NB4 (cell line): ENCODE measurements at regions not wholly inside any gene's neighbourhood (a gene's known extent, or its start where the extent isn't known, plus 50 kb on each side); places are given as distances from the start of the nearest gene placed in this dataset.

Experiments
- DNase-seq: peaks from one replicate; pipeline ENCODE4 v3.0.0; 2010; ENCODE audit warnings: low read depth
- H3K4me3 ChIP-seq: one replicate; pipeline ENCODE4 v1.5.1; 2011; ENCODE audit warnings: mild to moderate bottlenecking, low read depth, low read length, moderate library complexity
- MYC ChIP-seq: IDR thresholded peaks from 2 replicates; pipeline ENCODE4 v1.6.1; 2011; ENCODE audit warnings: low read depth, low read length
- POLR2A ChIP-seq: IDR thresholded peaks from 2 replicates; pipeline ENCODE4 v1.6.1; 2011; ENCODE audit warnings: mild to moderate bottlenecking; ENCODE audit not compliant: insufficient read length; ENCODE audit errors: extremely low read depth
- TF ChIP-seq, protein P1 (sequence below): IDR thresholded peaks from 2 replicates; pipeline ENCODE4 v1.6.1; 2011; ENCODE audit warnings: low read depth, low read length
- TF ChIP-seq, protein P2 (sequence below): IDR thresholded peaks from one replicate; pipeline ENCODE4 v1.5.1; 2012; ENCODE audit warnings: low read depth, low read length

DNA sequence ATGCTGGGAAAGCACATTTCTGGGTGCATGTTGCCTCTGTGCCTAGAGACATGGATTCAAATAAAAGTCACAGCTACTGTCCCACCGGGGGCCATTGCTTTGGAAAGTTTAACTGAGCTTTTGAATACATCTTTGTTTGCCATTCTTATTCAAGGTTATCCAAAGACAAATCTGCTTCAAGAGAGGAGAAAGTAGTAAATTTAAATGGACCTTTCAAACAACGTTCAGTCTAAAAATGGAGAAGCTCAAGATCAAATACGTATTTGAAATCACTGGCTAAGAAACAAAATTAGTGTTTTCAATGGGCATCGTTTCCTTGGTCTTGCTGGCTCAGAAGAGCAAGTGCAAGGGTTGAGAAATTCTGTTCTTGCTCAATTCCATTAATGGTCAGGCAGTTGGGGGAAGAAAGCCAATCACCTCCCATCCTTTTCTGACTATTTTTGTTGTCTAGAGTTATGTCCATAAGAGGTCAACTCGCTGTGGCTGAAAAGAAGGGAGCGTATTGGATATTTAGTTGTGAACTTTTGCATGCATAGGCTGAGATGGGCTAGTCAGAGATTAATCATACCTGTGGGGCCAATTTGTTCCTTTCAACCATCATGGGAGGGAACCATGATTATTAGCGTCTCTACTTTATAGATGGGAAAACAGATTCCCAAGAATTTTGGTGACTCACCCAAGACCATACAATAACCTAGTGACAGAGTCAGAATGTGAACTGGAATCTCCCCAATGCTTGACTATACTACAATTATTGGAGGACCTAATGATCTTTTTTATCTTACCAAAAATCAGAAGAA, 276.2 kb upstream of the TNC start:
- DNase-seq = no peak
- H3K4me3 ChIP-seq = no peak overlapping the region
- TF ChIP-seq POLR2A = no peak
- TF ChIP-seq, protein P1, sequence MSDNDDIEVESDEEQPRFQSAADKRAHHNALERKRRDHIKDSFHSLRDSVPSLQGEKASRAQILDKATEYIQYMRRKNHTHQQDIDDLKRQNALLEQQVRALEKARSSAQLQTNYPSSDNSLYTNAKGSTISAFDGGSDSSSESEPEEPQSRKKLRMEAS = no peak
- TF ChIP-seq, protein P2, sequence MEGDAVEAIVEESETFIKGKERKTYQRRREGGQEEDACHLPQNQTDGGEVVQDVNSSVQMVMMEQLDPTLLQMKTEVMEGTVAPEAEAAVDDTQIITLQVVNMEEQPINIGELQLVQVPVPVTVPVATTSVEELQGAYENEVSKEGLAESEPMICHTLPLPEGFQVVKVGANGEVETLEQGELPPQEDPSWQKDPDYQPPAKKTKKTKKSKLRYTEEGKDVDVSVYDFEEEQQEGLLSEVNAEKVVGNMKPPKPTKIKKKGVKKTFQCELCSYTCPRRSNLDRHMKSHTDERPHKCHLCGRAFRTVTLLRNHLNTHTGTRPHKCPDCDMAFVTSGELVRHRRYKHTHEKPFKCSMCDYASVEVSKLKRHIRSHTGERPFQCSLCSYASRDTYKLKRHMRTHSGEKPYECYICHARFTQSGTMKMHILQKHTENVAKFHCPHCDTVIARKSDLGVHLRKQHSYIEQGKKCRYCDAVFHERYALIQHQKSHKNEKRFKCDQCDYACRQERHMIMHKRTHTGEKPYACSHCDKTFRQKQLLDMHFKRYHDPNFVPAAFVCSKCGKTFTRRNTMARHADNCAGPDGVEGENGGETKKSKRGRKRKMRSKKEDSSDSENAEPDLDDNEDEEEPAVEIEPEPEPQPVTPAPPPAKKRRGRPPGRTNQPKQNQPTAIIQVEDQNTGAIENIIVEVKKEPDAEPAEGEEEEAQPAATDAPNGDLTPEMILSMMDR = no peak
- no peak for TF ChIP-seq MYC

DNA sequence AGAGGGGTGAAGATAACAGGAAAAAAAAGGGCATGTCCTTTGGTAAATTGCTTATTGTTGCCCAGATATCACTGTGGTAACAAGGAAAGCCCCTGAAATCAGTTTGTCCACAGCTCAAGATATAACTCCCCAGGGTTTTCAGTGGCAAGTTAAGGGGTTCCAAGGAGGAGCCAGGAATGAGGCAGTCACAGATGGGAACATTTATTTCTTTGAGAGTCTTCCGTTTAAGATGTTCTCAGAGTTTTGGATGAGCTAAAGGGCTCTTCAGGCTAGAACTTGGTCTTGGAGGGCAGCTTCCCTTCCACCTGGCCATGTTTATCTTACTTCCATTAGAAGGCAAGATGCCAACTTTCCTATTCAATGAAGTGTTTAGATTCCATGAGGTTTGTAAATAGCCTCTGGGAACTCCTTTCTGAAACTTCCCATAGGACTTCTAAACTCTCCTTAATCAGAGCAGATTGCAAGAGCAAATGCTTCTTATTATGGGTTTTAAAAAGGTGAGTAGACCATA, 277.6 kb upstream of the TNC start:
- DNase-seq = no peak

DNA sequence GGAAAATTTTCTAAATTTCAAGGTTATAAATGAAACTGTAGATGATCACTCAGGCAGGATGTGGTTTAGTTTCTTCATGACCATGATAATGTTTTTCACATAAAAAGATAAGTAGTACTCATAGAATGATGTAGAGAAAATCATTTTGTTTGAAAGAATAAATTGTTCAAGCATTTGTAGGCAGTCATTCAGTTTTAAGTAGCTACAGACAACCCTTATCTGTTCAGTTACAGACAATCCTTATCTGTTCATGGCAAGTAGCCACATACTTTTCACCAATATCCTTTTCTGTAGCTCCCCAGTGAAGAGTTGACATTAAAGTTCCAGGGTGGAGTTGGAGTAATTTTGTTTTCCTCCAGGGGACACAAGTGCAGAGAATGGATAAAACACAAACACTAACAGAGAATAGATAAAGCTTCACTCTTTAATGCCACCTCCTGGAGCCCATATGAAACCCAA, 278.1 kb upstream of the TNC start:
- no peak overlapping the region for H3K4me3 ChIP-seq
- DNase-seq = no peak
- TF ChIP-seq POLR2A = no peak

More for the DNA sequence above, 277.6 kb upstream of the TNC start:
- TF ChIP-seq MYC (no peak), POLR2A (no peak)
- TF ChIP-seq, protein P1 = no peak
- TF ChIP-seq, protein P2 = no peak
- no peak overlapping the region for H3K4me3 ChIP-seq

DNA sequence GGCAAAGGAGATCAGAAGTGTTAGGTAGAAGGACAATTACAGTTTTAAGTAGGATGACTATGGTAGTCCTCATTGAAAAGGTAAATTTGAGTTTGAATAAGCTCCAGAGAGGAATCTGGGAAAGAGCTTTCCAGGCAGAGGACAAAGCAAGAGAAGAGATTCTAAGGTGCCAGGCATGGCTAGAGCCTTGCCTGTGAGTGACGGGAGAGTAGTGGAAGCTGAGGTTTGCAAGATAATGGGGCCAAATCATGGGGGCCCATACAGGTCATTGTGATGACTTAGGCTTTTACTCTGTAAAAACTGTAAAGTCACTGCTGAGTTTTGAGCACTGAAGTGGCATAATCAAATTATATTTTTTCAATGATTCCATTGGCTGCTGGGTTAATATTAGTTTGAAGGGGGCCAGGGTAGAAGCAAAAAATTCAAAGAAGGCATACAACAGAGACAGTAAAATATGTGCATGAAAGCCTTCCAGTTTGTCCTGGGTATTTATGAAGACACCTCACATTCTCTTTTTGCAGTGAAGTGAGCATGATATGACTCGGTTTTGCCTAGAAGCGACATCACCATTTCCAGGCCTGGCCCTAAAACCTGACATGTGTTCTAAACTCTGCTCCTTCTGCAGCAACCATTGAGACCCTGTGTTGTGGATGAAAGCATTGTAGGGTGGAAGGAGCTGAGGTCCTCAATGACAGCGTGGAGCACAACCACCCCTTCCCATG, 279.8 kb upstream of the TNC start:
- no peak overlapping the region for H3K4me3 ChIP-seq
- no peak for DNase-seq
- TF ChIP-seq, protein P1 = no peak
- TF ChIP-seq, protein P2 = no peak
- TF ChIP-seq POLR2A = no peak
- TF ChIP-seq MYC = no peak

DNA sequence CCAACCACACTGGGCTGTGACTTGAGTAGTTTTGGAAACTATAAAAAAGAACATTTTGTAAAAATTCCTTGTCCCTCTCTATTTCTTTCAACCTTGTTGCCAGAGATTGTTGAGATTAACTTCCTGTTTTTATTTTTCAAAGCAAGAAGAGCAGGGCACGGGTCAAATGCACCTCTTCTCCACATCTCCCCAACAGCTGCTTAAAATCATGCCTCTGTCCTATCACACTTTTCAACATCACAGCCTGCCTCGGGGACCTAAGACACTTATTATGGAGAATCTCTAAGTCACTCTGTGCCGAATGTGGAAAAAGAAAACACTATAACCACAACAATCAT, 280.3 kb upstream of the TNC start:
- no peak for DNase-seq
- H3K4me3 ChIP-seq = no peak overlapping the region
- TF ChIP-seq POLR2A (no peak), MYC (no peak)
- TF ChIP-seq, protein P1 = no peak
- TF ChIP-seq, protein P2 = no peak

DNA sequence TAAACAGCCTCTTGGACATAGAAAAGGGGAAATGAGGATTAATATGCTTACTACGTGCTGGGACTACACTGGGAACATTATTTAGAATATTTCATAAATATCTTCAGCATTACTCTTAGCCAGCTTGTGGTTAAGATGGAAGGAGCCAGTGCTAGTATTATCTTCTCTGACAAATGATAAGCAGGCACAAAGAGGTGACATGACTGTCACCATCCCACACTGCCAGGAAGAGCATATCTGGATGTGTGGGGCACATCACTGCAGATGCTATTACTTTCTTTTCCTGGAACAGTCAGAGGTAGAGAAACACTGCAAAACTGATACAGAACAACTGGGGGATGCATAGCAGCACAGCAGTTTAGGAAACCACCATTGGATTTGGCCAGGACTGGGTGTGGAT, 281.0 kb upstream of the TNC start:
- TF ChIP-seq, protein P1 = no peak
- TF ChIP-seq POLR2A (no peak), MYC (no peak)
- TF ChIP-seq, protein P2 = no peak
- no peak for DNase-seq
- H3K4me3 ChIP-seq = no peak overlapping the region
